ENCODE measurements at regions not wholly inside any gene's neighbourhood (a gene's known extent, or its start where the extent isn't known, plus 50 kb on each side); places are given as distances from the start of the nearest gene placed in this dataset.

- Histone ChIP-seq H3K4me3 (ENCODE audit: insufficient read depth, low read depth, low read length, poor library complexity, severe bottlenecking) (no peak overlapping the region), H3K27me3 (replicated peaks; ENCODE audit: control insufficient read depth, insufficient read depth, low read length, poor library complexity, severe bottlenecking) (no peaks in the 10 kb centered on the region), H3K4me1 (ENCODE audit: control insufficient read depth, insufficient read depth, low read length, poor library complexity, severe bottlenecking) (no peaks in the 10 kb centered on the region), H3K9me3 (ENCODE audit: control insufficient read depth, low read length) (no peaks in the 10 kb centered on the region), H3K36me3 (ENCODE audit: control insufficient read depth, insufficient read depth, low read length) (no peaks in the 10 kb centered on the region), H3K27ac (ENCODE audit: insufficient read depth, low read length, poor library complexity, severe bottlenecking) (no peak overlapping the region)
- DNase-seq: no peak
Measured at GRCh38 chr2:151024696-151025251, 236.9 kb downstream of the RBM43 start.

- Histone ChIP-seq H3K36me3 (ENCODE audit: control insufficient read depth, insufficient read depth, low read length) (no peaks in the 10 kb centered on the region), H3K9me3 (ENCODE audit: control insufficient read depth, low read length) (no peaks in the 10 kb centered on the region)
Measured at GRCh38 chr2:151021747-151022452, 239.8 kb downstream of the RBM43 start.

GRCh38 chr2:151020411-151020810 is 241.3 kb downstream of the RBM43 start:
- no peak overlapping the region for H3K27ac ChIP-seq (ENCODE audit: insufficient read depth, low read length, poor library complexity, severe bottlenecking)
- no peaks in the 10 kb centered on the region for H3K9me3 ChIP-seq (ENCODE audit: control insufficient read depth, low read length)
- H3K4me1 ChIP-seq (ENCODE audit: control insufficient read depth, insufficient read depth, low read length, poor library complexity, severe bottlenecking): no peaks in the 10 kb centered on the region
- H3K27me3 ChIP-seq (replicated peaks; ENCODE audit: control insufficient read depth, insufficient read depth, low read length, poor library complexity, severe bottlenecking): no peaks in the 10 kb centered on the region
- H3K36me3 ChIP-seq (ENCODE audit: control insufficient read depth, insufficient read depth, low read length): no peaks in the 10 kb centered on the region
- no peak overlapping the region for H3K4me3 ChIP-seq (ENCODE audit: insufficient read depth, low read depth, low read length, poor library complexity, severe bottlenecking)
- no peak for DNase-seq

More at GRCh38 chr2:151021747-151022452, 239.8 kb downstream of the RBM43 start:
- H3K4me3 ChIP-seq (ENCODE audit: insufficient read depth, low read depth, low read length, poor library complexity, severe bottlenecking): no peak overlapping the region
- DNase-seq: no peak
- no peak overlapping the region for H3K27ac ChIP-seq (ENCODE audit: insufficient read depth, low read length, poor library complexity, severe bottlenecking)
- H3K4me1 ChIP-seq (ENCODE audit: control insufficient read depth, insufficient read depth, low read length, poor library complexity, severe bottlenecking): no peaks in the 10 kb centered on the region
- H3K27me3 ChIP-seq (replicated peaks; ENCODE audit: control insufficient read depth, insufficient read depth, low read length, poor library complexity, severe bottlenecking): no peaks in the 10 kb centered on the region

GRCh38 chr2:151009437-151010175 is 252.1 kb downstream of the RBM43 start:
- Histone ChIP-seq H3K9me3 (ENCODE audit: control insufficient read depth, low read length) (no peaks in the 10 kb centered on the region), H3K4me3 (ENCODE audit: insufficient read depth, low read depth, low read length, poor library complexity, severe bottlenecking) (no peak overlapping the region), H3K36me3 (ENCODE audit: control insufficient read depth, insufficient read depth, low read length) (no peaks in the 10 kb centered on the region), H3K4me1 (ENCODE audit: control insufficient read depth, insufficient read depth, low read length, poor library complexity, severe bottlenecking) (no peaks in the 10 kb centered on the region), H3K27me3 (replicated peaks; ENCODE audit: control insufficient read depth, insufficient read depth, low read length, poor library complexity, severe bottlenecking) (no peaks in the 10 kb centered on the region), H3K27ac (ENCODE audit: insufficient read depth, low read length, poor library complexity, severe bottlenecking) (no peak overlapping the region)
- DNase-seq: no peak

- DNase-seq: no peak
- Histone ChIP-seq H3K9me3 (ENCODE audit: control insufficient read depth, low read length) (no peaks in the 10 kb centered on the region), H3K27ac (ENCODE audit: insufficient read depth, low read length, poor library complexity, severe bottlenecking) (no peak overlapping the region), H3K4me1 (ENCODE audit: control insufficient read depth, insufficient read depth, low read length, poor library complexity, severe bottlenecking) (no peaks in the 10 kb centered on the region), H3K4me3 (ENCODE audit: insufficient read depth, low read depth, low read length, poor library complexity, severe bottlenecking) (no peak overlapping the region), H3K36me3 (ENCODE audit: control insufficient read depth, insufficient read depth, low read length) (no peaks in the 10 kb centered on the region), H3K27me3 (replicated peaks; ENCODE audit: control insufficient read depth, insufficient read depth, low read length, poor library complexity, severe bottlenecking) (no peaks in the 10 kb centered on the region)
Measured at GRCh38 chr2:151007365-151007764, 254.3 kb downstream of the RBM43 start.

GRCh38 chr2:151002959-151003600 is 258.6 kb downstream of the RBM43 start:
- H3K36me3 ChIP-seq (ENCODE audit: control insufficient read depth, insufficient read depth, low read length): no peaks in the 10 kb centered on the region
- H3K9me3 ChIP-seq (ENCODE audit: control insufficient read depth, low read length): no peaks in the 10 kb centered on the region
- H3K27ac ChIP-seq (ENCODE audit: insufficient read depth, low read length, poor library complexity, severe bottlenecking): no peak overlapping the region
- no peaks in the 10 kb centered on the region for H3K4me1 ChIP-seq (ENCODE audit: control insufficient read depth, insufficient read depth, low read length, poor library complexity, severe bottlenecking)
- H3K27me3 ChIP-seq (replicated peaks; ENCODE audit: control insufficient read depth, insufficient read depth, low read length, poor library complexity, severe bottlenecking): no peaks in the 10 kb centered on the region
- H3K4me3 ChIP-seq (ENCODE audit: insufficient read depth, low read depth, low read length, poor library complexity, severe bottlenecking): no peak overlapping the region
- DNase-seq: no peak

GRCh38 chr2:150997702-150998440 is 263.8 kb downstream of the RBM43 start:
- H3K4me1 ChIP-seq (ENCODE audit: control insufficient read depth, insufficient read depth, low read length, poor library complexity, severe bottlenecking): no peaks in the 10 kb centered on the region
- no peaks in the 10 kb centered on the region for H3K36me3 ChIP-seq (ENCODE audit: control insufficient read depth, insufficient read depth, low read length)
- DNase-seq: no peak
- no peak overlapping the region for H3K27ac ChIP-seq (ENCODE audit: insufficient read depth, low read length, poor library complexity, severe bottlenecking)
- no peaks in the 10 kb centered on the region for H3K27me3 ChIP-seq (replicated peaks; ENCODE audit: control insufficient read depth, insufficient read depth, low read length, poor library complexity, severe bottlenecking)
- no peak overlapping the region for H3K4me3 ChIP-seq (ENCODE audit: insufficient read depth, low read depth, low read length, poor library complexity, severe bottlenecking)
- no peaks in the 10 kb centered on the region for H3K9me3 ChIP-seq (ENCODE audit: control insufficient read depth, low read length)

GRCh38 chr2:150997066-150997465 is 264.6 kb downstream of the RBM43 start:
- Histone ChIP-seq H3K4me3 (ENCODE audit: insufficient read depth, low read depth, low read length, poor library complexity, severe bottlenecking) (no peak overlapping the region), H3K27me3 (replicated peaks; ENCODE audit: control insufficient read depth, insufficient read depth, low read length, poor library complexity, severe bottlenecking) (no peaks in the 10 kb centered on the region), H3K36me3 (ENCODE audit: control insufficient read depth, insufficient read depth, low read length) (no peaks in the 10 kb centered on the region), H3K4me1 (ENCODE audit: control insufficient read depth, insufficient read depth, low read length, poor library complexity, severe bottlenecking) (no peaks in the 10 kb centered on the region), H3K9me3 (ENCODE audit: control insufficient read depth, low read length) (no peaks in the 10 kb centered on the region), H3K27ac (ENCODE audit: insufficient read depth, low read length, poor library complexity, severe bottlenecking) (no peak overlapping the region)
- DNase-seq: no peak

- Histone ChIP-seq H3K9me3 (ENCODE audit: control insufficient read depth, low read length) (no peaks in the 10 kb centered on the region), H3K27me3 (replicated peaks; ENCODE audit: control insufficient read depth, insufficient read depth, low read length, poor library complexity, severe bottlenecking) (no peaks in the 10 kb centered on the region), H3K4me3 (ENCODE audit: insufficient read depth, low read depth, low read length, poor library complexity, severe bottlenecking) (no peak overlapping the region), H3K36me3 (ENCODE audit: control insufficient read depth, insufficient read depth, low read length) (no peaks in the 10 kb centered on the region), H3K27ac (ENCODE audit: insufficient read depth, low read length, poor library complexity, severe bottlenecking) (no peak overlapping the region), H3K4me1 (ENCODE audit: control insufficient read depth, insufficient read depth, low read length, poor library complexity, severe bottlenecking) (no peaks in the 10 kb centered on the region)
- DNase-seq: no peak
Measured at GRCh38 chr2:150994076-150994475, 267.6 kb downstream of the RBM43 start.

Data from effector memory CD4-positive, alpha-beta T cell (primary cell).